ENCODE measurements at regions not wholly inside any gene's neighbourhood (a gene's known extent, or its start where the extent isn't known, plus 50 kb on each side); places are given as distances from the start of the nearest gene placed in this dataset.

- no peak for TF ChIP-seq CBX8 (IDR thresholded peaks at IDR 0.05; ENCODE audit: borderline replicate concordance, low read depth, low read length)
- TF ChIP-seq CHD7 (IDR thresholded peaks at IDR 0.05; ENCODE audit: insufficient replicate concordance, low read length), result no peak
These were observed 296.8 kb upstream of the ANKH start (continued) for GRCh38 chr5:15168358-15168757.

Data from H1 (cell line).